Hypothalamus (tissue), 51 donors: ENCODE measurements at regions not wholly inside any gene's neighbourhood (a gene's known extent, or its start where the extent isn't known, plus 50 kb on each side); places are given as distances from the start of the nearest gene placed in this dataset.

Experiments
- DNase-seq, 51 donors: peaks; one replicate each; lab custom pipeline; 2025; lab: John Stamatoyannopoulos, UW

- DNase-seq: no peak
Measured at GRCh38 chr12:93149229-93149628, 220.1 kb upstream of the EEA1 start.

- DNase-seq: no peak
Measured at GRCh38 chr12:93151079-93151762, 222.1 kb upstream of the EEA1 start.

GRCh38 chr12:93152617-93153016 is 223.5 kb upstream of the EEA1 start:
- DNase-seq: no peak

- DNase-seq: peak in 1 of 51 donors; percentile 8
Measured at GRCh38 chr12:93153321-93153720, 224.2 kb upstream of the EEA1 start.

DNA sequence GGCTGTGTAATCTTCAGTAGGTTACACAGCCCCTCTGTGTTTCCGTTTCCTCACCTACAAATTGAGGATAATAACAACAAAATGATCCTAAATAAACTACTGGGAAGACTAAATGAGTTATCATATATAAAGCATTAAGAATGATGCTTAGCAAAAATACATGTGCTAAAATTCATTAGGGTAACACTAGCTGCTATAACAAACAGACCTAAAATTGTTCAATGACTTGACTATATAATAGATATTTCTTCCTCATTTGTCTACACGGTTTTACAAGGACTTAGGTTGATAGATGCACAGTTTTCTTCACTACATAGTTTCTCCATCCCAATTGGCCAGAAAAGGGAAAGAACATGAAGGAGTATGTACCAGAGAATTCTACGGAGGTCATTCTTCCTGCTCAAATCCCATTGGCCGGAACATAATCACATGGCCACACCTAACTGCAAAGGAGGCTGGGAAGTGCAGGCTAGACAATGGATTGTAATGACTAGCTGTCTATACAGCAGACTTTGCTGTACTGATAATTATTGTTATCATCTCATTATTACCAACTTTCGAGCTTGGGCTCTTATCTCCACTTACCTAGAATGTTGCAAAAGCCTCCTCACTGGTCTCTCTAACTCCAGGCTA is 223.5 kb upstream of the NUDT4 start:
- no peak for DNase-seq

GRCh38 chr12:93154753-93155480 is 222.8 kb upstream of the NUDT4 start:
- no peak for DNase-seq

GRCh38 chr12:93156086-93156716 is 221.5 kb upstream of the NUDT4 start:
- DNase-seq: peak in 17 of 51 donors; percentile 3 to 47 (median 19)

- no peak for DNase-seq
Measured at GRCh38 chr12:93157279-93157678, 220.4 kb upstream of the NUDT4 start.

GRCh38 chr12:93158065-93158843 is 219.5 kb upstream of the NUDT4 start:
- no peak for DNase-seq

DNA sequence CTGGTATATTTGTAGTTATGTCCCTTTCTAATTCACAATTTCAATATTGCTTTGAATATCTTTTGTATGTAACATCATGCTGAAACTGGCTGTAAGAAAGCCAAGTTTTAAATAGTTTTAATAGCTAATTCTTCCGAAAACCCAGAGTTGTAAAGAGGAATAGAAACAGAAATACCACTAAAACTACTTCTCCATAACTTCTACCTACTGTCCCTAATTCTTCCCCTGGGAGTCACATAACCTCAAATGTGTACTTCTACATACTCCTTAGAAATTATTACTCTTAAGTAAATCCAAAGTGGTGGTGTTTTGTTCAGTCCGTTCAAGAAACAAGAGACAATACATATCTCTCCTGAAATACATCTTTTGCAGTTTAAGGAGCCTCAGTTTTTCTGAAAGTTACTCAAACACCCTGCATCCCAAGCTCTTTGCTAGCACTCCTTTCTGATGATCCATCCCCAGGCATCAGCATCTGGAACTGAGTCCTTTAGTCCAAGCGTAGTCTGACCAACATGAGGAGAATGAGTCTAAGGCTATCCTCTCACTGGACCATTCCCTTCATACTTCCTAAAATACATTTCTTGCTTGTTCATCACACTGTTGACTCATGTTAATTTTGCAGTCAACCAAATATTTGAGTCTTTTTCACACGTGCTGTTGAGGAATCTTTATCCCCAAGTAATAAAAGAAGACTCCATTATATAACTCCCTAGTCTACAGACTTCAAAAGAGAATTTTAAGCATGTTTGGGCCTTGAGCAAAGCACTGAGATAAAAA is 214.3 kb upstream of the NUDT4 start:
- DNase-seq: no peak

- DNase-seq: no peak
Measured at GRCh38 chr12:93164103-93164880, 213.4 kb upstream of the NUDT4 start.

DNA sequence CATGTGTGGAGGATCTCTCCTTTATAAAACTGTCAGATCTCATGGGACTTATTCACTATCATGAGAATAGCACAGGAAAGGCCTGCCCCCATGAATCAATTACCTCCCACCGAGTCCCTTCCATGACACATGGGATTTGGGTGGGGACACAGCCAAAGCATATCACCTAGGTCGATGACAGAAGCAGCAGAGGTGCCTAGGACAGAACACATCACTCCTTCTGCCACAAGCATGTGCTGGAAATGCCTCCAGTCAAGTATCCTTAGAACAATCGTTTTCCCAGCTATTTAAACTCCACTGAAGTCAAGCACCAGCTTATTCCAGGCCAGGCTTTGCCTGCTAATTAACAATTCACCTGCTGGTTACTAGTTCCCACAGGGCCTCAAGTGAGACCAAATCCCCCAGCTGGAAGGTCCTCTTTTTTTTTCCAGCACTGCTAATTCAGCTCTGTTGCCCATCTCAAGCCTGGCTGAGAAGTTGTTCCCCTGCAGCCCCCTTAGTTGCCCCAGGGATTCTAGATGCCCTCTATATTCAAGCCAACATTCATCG is 212.3 kb upstream of the NUDT4 start:
- DNase-seq: no peak

DNA sequence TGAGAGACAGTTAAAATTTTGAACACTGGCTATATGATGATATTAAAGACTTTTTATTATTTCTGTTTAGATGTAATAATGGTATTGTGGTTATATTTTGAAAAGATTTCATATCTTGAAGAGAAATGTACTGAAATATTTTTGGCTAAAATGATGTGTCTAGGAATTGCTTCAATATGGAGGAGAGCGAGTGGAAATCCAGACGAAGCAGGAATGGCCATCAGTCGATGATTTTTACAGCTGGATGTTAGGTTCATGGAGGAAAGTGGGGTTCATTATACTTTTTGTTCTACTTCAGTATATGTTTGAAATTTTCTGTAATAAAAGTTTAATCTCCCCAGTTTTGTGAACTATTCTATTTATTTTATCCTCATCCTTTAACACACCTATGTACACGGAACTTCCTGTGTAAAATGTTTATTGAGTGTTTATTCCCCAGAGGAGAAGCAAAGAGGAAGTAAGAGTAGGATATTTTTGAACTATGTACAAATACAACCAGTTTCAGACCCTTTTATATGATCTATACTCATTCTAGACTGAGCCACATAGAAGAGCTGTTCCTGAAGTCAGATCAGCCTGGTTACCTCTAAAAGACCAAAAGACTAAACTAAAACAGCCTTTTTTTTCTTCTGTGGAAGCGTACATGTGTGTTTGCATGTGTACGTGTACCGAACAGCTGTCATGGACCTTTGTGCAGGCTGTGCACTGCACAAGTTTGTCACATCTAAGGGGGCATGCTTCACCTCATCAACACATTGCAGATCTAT is 211.0 kb upstream of the NUDT4 start:
- DNase-seq: no peak

DNA sequence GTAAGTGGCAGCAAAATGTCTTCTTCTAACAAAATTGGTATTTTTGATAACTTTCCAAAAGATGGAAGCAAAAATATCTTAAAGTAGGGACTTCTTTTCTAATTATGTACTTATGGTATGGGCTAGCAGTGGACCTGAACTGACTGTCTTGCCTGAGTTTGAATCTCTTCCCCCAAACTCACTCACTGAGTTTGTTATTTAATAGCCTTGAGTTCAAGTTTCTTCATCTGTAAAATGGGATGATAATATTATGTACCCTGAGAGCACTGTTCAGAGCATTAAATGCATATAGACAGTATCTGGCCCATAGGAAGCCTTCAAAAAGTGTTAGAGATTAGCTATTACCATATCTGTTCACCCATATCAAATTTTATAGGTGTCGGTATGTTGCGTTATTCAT is 210.4 kb upstream of the NUDT4 start:
- no peak for DNase-seq

GRCh38 chr12:93167841-93168492 is 209.8 kb upstream of the NUDT4 start:
- peak in 15 of 51 donors; percentile 3 to 59 (median 14) for DNase-seq

DNA sequence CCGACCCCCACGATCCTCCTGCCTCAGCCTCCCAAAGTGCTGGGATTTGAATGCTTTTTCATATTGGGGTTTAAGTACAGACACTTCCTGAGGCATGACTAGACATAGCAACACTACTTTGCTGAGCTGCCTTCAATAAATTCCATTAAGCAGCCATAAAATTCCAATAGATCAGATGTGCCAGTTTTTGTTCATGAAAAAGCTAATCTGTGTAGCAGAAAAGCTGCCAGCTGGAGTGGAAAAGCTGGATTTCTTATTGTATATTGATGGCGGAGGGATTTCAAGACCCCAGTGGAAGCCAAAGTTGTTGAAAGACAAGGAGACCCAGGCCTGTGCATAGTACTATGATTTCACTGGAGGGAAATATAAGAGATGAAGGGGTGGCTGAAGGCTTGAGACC is 209.0 kb upstream of the NUDT4 start:
- no peak for DNase-seq

DNA sequence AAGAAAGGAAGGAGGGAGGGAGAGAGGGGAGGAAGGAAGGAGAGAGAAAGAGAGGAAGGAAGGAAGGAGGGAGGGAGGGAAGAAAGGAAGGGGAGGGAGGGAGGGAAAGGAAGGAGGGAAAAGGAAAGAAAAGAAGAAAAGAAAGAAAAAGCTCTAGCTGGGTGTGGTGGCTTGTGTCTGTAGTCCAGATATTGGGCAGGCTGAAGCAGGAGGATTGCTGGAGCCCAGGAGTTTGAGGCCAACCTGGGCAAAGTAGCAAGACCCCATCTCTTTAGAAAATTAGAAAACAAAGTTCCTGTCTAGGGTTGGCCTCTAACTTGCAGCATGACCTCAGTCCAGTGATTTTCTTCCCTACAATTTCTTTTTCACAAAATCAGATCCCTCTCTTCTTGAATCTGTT is 208.2 kb upstream of the NUDT4 start:
- DNase-seq: no peak
